ENCODE measurements at regions not wholly inside any gene's neighbourhood (a gene's known extent, or its start where the extent isn't known, plus 50 kb on each side); places are given as distances from the start of the nearest gene placed in this dataset.

DNA sequence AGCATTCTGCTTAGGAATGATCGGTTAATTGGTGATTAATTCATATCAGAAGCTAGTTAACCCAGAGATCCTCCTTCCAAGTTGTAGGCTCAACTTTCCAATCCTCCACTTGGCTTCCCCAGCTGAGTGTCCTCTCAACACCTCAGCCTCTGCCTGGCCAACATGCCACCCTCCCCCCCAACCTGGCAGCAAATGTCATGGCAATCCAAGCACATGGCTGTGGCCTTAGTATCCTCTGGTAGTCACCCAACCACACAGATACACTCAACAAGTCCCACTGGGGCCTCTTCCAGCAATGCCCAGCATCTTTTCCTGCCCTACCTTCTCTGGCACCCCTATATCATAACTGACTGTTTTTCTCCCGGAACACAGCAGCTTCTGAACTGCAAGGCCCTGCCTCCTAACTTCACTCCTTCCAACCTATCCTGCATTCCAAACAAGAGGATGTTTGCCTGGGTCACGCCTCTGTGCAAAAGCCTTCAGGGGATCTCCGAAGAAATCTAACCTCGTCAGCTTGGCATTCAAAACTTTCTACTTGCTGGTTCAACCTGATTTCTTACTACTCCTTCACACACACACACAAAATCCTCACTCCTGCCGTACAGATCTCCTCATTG, 195.0 kb downstream of the CYP26B1 start:
- H3K4me1 Mint-ChIP-seq: peaks cover 4% of the 10 kb centered on the region; the same call in 2 of the 3 replicates
- H3K27me3 Mint-ChIP-seq (ENCODE audit: insufficient read depth, low read depth, poor library complexity): peaks cover 2% of the 10 kb centered on the region
- Histone ChIP-seq H3K27me3 (ENCODE audit: insufficient read depth) (no peaks in the 10 kb centered on the region), H3K4me1 (ENCODE audit: insufficient read depth) (no peaks in the 10 kb centered on the region), H3K4me2 (no peak overlapping the region), H3K4me3 (no peak overlapping the region), H3K36me3 (ENCODE audit: insufficient read depth) (no peaks in the 10 kb centered on the region), H3K9me2 (ENCODE audit: insufficient read depth) (0 out of 2 replicates have a peak, but pooled peaks cover 3% of the 10 kb centered on the region), H2AFZ (no peak overlapping the region), H3K79me2 (replicated peaks; ENCODE audit: insufficient read depth) (no peaks in the 10 kb centered on the region), H4K20me1 (replicated peaks; ENCODE audit: insufficient read depth) (no peaks in the 10 kb centered on the region), H3F3A (replicated peaks; ENCODE audit: low read depth) (no peaks in the 10 kb centered on the region), H3K27ac (ENCODE audit: low read depth) (no peak overlapping the region)
- ATAC-seq (no peak), DNase-seq (ENCODE audit: low spot score) (no peak)
- H3K9me3 Mint-ChIP-seq: peaks cover 22% of the 10 kb centered on the region
- TF ChIP-seq, protein P1, sequence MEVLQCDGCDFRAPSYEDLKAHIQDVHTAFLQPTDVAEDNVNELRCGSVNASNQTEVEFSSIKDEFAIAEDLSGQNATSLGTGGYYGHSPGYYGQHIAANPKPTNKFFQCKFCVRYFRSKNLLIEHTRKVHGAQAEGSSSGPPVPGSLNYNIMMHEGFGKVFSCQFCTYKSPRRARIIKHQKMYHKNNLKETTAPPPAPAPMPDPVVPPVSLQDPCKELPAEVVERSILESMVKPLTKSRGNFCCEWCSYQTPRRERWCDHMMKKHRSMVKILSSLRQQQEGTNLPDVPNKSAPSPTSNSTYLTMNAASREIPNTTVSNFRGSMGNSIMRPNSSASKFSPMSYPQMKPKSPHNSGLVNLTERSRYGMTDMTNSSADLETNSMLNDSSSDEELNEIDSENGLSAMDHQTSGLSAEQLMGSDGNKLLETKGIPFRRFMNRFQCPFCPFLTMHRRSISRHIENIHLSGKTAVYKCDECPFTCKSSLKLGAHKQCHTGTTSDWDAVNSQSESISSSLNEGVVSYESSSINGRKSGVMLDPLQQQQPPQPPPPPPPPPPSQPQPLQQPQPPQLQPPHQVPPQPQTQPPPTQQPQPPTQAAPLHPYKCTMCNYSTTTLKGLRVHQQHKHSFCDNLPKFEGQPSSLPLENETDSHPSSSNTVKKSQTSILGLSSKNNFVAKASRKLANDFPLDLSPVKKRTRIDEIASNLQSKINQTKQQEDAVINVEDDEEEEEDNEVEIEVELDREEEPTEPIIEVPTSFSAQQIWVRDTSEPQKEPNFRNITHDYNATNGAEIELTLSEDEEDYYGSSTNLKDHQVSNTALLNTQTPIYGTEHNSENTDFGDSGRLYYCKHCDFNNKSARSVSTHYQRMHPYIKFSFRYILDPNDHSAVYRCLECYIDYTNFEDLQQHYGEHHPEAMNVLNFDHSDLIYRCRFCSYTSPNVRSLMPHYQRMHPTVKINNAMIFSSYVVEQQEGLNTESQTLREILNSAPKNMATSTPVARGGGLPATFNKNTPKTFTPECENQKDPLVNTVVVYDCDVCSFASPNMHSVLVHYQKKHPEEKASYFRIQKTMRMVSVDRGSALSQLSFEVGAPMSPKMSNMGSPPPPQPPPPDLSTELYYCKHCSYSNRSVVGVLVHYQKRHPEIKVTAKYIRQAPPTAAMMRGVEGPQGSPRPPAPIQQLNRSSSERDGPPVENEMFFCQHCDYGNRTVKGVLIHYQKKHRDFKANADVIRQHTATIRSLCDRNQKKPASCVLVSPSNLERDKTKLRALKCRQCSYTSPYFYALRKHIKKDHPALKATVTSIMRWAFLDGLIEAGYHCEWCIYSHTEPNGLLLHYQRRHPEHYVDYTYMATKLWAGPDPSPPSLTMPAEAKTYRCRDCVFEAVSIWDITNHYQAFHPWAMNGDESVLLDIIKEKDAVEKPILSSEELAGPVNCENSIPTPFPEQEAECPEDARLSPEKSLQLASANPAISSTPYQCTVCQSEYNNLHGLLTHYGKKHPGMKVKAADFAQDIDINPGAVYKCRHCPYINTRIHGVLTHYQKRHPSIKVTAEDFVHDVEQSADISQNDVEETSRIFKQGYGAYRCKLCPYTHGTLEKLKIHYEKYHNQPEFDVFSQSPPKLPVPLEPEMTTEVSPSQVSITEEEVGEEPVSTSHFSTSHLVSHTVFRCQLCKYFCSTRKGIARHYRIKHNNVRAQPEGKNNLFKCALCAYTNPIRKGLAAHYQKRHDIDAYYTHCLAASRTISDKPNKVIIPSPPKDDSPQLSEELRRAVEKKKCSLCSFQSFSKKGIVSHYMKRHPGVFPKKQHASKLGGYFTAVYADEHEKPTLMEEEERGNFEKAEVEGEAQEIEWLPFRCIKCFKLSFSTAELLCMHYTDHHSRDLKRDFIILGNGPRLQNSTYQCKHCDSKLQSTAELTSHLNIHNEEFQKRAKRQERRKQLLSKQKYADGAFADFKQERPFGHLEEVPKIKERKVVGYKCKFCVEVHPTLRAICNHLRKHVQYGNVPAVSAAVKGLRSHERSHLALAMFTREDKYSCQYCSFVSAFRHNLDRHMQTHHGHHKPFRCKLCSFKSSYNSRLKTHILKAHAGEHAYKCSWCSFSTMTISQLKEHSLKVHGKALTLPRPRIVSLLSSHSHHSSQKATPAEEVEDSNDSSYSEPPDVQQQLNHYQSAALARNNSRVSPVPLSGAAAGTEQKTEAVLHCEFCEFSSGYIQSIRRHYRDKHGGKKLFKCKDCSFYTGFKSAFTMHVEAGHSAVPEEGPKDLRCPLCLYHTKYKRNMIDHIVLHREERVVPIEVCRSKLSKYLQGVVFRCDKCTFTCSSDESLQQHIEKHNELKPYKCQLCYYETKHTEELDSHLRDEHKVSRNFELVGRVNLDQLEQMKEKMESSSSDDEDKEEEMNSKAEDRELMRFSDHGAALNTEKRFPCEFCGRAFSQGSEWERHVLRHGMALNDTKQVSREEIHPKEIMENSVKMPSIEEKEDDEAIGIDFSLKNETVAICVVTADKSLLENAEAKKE (CRISPR knock-in tag; IDR thresholded peaks at IDR 0.05): no peak
- no peak for TF ChIP-seq ZNF331 (CRISPR knock-in tag; IDR thresholded peaks at IDR 0.05; ENCODE audit: low read depth)
- TF ChIP-seq, protein P2, sequence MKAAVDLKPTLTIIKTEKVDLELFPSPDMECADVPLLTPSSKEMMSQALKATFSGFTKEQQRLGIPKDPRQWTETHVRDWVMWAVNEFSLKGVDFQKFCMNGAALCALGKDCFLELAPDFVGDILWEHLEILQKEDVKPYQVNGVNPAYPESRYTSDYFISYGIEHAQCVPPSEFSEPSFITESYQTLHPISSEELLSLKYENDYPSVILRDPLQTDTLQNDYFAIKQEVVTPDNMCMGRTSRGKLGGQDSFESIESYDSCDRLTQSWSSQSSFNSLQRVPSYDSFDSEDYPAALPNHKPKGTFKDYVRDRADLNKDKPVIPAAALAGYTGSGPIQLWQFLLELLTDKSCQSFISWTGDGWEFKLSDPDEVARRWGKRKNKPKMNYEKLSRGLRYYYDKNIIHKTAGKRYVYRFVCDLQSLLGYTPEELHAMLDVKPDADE (IDR thresholded peaks at IDR 0.05): no peak
- no peak for TF ChIP-seq JUNB (IDR thresholded peaks at IDR 0.05; ENCODE audit: unreplicated experiment)
- no peak for TF ChIP-seq NANOG (IDR thresholded peaks at IDR 0.05; ENCODE audit: borderline replicate concordance)
- no peak for TF ChIP-seq ZNF114 (CRISPR knock-in tag; IDR thresholded peaks at IDR 0.05)
- TF ChIP-seq CREB1 (CRISPR knock-in tag; IDR thresholded peaks at IDR 0.05; ENCODE audit: low read depth): no peak
- TF ChIP-seq EZH2phosphoT487 (IDR thresholded peaks at IDR 0.05; ENCODE audit: unreplicated experiment): no peak
- TF ChIP-seq POLR2AphosphoS5 (IDR thresholded peaks at IDR 0.05; ENCODE audit: low read depth): no peak
- TF ChIP-seq, protein P3, sequence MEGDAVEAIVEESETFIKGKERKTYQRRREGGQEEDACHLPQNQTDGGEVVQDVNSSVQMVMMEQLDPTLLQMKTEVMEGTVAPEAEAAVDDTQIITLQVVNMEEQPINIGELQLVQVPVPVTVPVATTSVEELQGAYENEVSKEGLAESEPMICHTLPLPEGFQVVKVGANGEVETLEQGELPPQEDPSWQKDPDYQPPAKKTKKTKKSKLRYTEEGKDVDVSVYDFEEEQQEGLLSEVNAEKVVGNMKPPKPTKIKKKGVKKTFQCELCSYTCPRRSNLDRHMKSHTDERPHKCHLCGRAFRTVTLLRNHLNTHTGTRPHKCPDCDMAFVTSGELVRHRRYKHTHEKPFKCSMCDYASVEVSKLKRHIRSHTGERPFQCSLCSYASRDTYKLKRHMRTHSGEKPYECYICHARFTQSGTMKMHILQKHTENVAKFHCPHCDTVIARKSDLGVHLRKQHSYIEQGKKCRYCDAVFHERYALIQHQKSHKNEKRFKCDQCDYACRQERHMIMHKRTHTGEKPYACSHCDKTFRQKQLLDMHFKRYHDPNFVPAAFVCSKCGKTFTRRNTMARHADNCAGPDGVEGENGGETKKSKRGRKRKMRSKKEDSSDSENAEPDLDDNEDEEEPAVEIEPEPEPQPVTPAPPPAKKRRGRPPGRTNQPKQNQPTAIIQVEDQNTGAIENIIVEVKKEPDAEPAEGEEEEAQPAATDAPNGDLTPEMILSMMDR (conservative IDR thresholded peaks at IDR 0.05; ENCODE audit: low read depth in 2 of 2): no peak
- no peak for TF ChIP-seq STAT1 (IDR thresholded peaks at IDR 0.05; ENCODE audit: unreplicated experiment)
- TF ChIP-seq, protein P4, sequence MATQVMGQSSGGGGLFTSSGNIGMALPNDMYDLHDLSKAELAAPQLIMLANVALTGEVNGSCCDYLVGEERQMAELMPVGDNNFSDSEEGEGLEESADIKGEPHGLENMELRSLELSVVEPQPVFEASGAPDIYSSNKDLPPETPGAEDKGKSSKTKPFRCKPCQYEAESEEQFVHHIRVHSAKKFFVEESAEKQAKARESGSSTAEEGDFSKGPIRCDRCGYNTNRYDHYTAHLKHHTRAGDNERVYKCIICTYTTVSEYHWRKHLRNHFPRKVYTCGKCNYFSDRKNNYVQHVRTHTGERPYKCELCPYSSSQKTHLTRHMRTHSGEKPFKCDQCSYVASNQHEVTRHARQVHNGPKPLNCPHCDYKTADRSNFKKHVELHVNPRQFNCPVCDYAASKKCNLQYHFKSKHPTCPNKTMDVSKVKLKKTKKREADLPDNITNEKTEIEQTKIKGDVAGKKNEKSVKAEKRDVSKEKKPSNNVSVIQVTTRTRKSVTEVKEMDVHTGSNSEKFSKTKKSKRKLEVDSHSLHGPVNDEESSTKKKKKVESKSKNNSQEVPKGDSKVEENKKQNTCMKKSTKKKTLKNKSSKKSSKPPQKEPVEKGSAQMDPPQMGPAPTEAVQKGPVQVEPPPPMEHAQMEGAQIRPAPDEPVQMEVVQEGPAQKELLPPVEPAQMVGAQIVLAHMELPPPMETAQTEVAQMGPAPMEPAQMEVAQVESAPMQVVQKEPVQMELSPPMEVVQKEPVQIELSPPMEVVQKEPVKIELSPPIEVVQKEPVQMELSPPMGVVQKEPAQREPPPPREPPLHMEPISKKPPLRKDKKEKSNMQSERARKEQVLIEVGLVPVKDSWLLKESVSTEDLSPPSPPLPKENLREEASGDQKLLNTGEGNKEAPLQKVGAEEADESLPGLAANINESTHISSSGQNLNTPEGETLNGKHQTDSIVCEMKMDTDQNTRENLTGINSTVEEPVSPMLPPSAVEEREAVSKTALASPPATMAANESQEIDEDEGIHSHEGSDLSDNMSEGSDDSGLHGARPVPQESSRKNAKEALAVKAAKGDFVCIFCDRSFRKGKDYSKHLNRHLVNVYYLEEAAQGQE (IDR thresholded peaks at IDR 0.05; ENCODE audit: unreplicated experiment): no peak
- no peak for TF ChIP-seq EZH2 (IDR thresholded peaks at IDR 0.05; ENCODE audit: low read depth, unreplicated experiment)
- H3K4me3 Mint-ChIP-seq: no peak overlapping the region
- peaks cover 5% of the 10 kb centered on the region; the same call in 1 of the 3 replicates for H3K36me3 Mint-ChIP-seq (ENCODE audit: low read depth)
- no peak overlapping the region for H3K27ac Mint-ChIP-seq
